ENCODE measurements at regions not wholly inside any gene's neighbourhood (a gene's known extent, or its start where the extent isn't known, plus 50 kb on each side); places are given as distances from the start of the nearest gene placed in this dataset.

GRCh38 chr2:780581-780980 lies 103.4 kb upstream of the TMEM18 start:
- Mint-ChIP-seq H3K4me1 (no peaks in the 10 kb centered on the region), H3K27ac (no peak overlapping the region), H3K4me3 (no peak overlapping the region), H3K9me3 (no peaks in the 10 kb centered on the region), H3K36me3 (ENCODE audit: low read depth) (no peaks in the 10 kb centered on the region), H3K27me3 (peaks cover 4% of the 10 kb centered on the region)
- TF ChIP-seq, protein P1, sequence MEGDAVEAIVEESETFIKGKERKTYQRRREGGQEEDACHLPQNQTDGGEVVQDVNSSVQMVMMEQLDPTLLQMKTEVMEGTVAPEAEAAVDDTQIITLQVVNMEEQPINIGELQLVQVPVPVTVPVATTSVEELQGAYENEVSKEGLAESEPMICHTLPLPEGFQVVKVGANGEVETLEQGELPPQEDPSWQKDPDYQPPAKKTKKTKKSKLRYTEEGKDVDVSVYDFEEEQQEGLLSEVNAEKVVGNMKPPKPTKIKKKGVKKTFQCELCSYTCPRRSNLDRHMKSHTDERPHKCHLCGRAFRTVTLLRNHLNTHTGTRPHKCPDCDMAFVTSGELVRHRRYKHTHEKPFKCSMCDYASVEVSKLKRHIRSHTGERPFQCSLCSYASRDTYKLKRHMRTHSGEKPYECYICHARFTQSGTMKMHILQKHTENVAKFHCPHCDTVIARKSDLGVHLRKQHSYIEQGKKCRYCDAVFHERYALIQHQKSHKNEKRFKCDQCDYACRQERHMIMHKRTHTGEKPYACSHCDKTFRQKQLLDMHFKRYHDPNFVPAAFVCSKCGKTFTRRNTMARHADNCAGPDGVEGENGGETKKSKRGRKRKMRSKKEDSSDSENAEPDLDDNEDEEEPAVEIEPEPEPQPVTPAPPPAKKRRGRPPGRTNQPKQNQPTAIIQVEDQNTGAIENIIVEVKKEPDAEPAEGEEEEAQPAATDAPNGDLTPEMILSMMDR (IDR thresholded peaks at IDR 0.05): no peak
- POLR2A ChIA-PET: no interaction called here
- CTCF ChIA-PET: no interaction called here
- ATAC-seq (ENCODE audit: low read depth): no peak
- intact Hi-C loops (cut with micrococcal nuclease): no loop called here
- no peak for DNase-seq

- no peaks in the 10 kb centered on the region for H3K4me1 Mint-ChIP-seq
- H3K9me3 Mint-ChIP-seq: no peaks in the 10 kb centered on the region
- TF ChIP-seq, protein P1 (IDR thresholded peaks at IDR 0.05): no peak
- intact Hi-C loops (cut with micrococcal nuclease): no loop called here
- ChIA-PET POLR2A (no interaction called here), CTCF (no interaction called here)
- ATAC-seq (ENCODE audit: low read depth) (no peak), DNase-seq (no peak)
- no peaks in the 10 kb centered on the region for H3K36me3 Mint-ChIP-seq (ENCODE audit: low read depth)
- no peak overlapping the region for H3K27ac Mint-ChIP-seq
- H3K4me3 Mint-ChIP-seq: no peak overlapping the region
- H3K27me3 Mint-ChIP-seq: peaks cover 4% of the 10 kb centered on the region
These were observed 102.8 kb upstream of the TMEM18 start for GRCh38 chr2:780002-780401.

- ChIA-PET POLR2A (no interaction called here), CTCF (no interaction called here)
- no peak overlapping the region for H3K4me3 Mint-ChIP-seq
- H3K27ac Mint-ChIP-seq: no peak overlapping the region
- TF ChIP-seq, protein P1 (IDR thresholded peaks at IDR 0.05): no peak
- ATAC-seq (ENCODE audit: low read depth) (no peak), DNase-seq (no peak)
- H3K9me3 Mint-ChIP-seq: no peaks in the 10 kb centered on the region
- peaks cover 4% of the 10 kb centered on the region for H3K27me3 Mint-ChIP-seq
- intact Hi-C loops (cut with micrococcal nuclease): no loop called here
- no peaks in the 10 kb centered on the region for H3K36me3 Mint-ChIP-seq (ENCODE audit: low read depth)
- H3K4me1 Mint-ChIP-seq: no peaks in the 10 kb centered on the region
These were observed 101.6 kb upstream of the TMEM18 start for GRCh38 chr2:778731-779350.

GRCh38 chr2:777546-777945 lies 100.3 kb upstream of the TMEM18 start:
- no peak for ATAC-seq (ENCODE audit: low read depth)
- POLR2A ChIA-PET: no interaction called here
- peaks cover 4% of the 10 kb centered on the region for H3K27me3 Mint-ChIP-seq
- intact Hi-C loops (cut with micrococcal nuclease): no loop called here
- H3K27ac Mint-ChIP-seq: no peak overlapping the region
- H3K4me3 Mint-ChIP-seq: no peak overlapping the region
- no peak for DNase-seq
- H3K9me3 Mint-ChIP-seq: no peaks in the 10 kb centered on the region
- TF ChIP-seq, protein P1 (IDR thresholded peaks at IDR 0.05): no peak
- H3K4me1 Mint-ChIP-seq: no peaks in the 10 kb centered on the region
- CTCF ChIA-PET: no interaction called here
- no peaks in the 10 kb centered on the region for H3K36me3 Mint-ChIP-seq (ENCODE audit: low read depth)

- H3K4me3 Mint-ChIP-seq: no peak overlapping the region
- TF ChIP-seq, protein P1 (IDR thresholded peaks at IDR 0.05): no peak
- H3K27me3 Mint-ChIP-seq: peaks cover 6% of the 10 kb centered on the region
- H3K36me3 Mint-ChIP-seq (ENCODE audit: low read depth): no peaks in the 10 kb centered on the region
- CTCF ChIA-PET: no interaction called here
- no peaks in the 10 kb centered on the region for H3K9me3 Mint-ChIP-seq
- intact Hi-C loops (cut with micrococcal nuclease): no loop called here
- H3K4me1 Mint-ChIP-seq: no peaks in the 10 kb centered on the region
- no peak for DNase-seq
- no peak overlapping the region for H3K27ac Mint-ChIP-seq
- POLR2A ChIA-PET: no interaction called here
- no peak for ATAC-seq (ENCODE audit: low read depth)
These were observed 99.8 kb upstream of the TMEM18 start for GRCh38 chr2:777051-777450.

All from activated B cell treated with CpG ODN at 0.5 μM for 24 hours (primary cell).